Astrocyte (in vitro differentiated cells and primary cell): ENCODE measurements at regions not wholly inside any gene's neighbourhood (a gene's known extent, or its start where the extent isn't known, plus 50 kb on each side); places are given as distances from the start of the nearest gene placed in this dataset.

Source experiments
- DNase-seq: peaks from one replicate; pipeline ENCODE4 v3.0.0-alpha.2; 2010; ENCODE audit warnings: low read depth
- FAIRE-seq: peaks from 2 replicates; lab custom pipeline; 2011; peaks lifted over from hg19 to GRCh38; lab: Jason Lieb, UNC
- H2AFZ ChIP-seq: 2 replicates; pipeline ENCODE4 v1.6.0; 2012; ENCODE audit warnings: low read depth, low read length, inconsistent platforms
- H3K27ac ChIP-seq: 2 replicates; pipeline ENCODE4 v1.5.1; 2011; ENCODE audit warnings: low read depth, low read length, inconsistent platforms
- H3K27me3 ChIP-seq: 2 replicates; pipeline ENCODE4 v1.6.0; 2011; ENCODE audit warnings: low read length, inconsistent platforms; ENCODE audit not compliant: insufficient read depth
- H3K36me3 ChIP-seq: 2 replicates; pipeline ENCODE4 v1.5.1; 2011; ENCODE audit warnings: low read length, inconsistent platforms; ENCODE audit not compliant: insufficient read depth
- H3K4me1 ChIP-seq: 2 replicates; pipeline ENCODE4 v1.5.1; 2011; ENCODE audit warnings: low read length, inconsistent platforms; ENCODE audit not compliant: insufficient read depth
- H3K4me2 ChIP-seq: 2 replicates; pipeline ENCODE4 v1.6.0; 2012; ENCODE audit warnings: low read length, inconsistent platforms
- H3K4me3 ChIP-seq: 2 replicates; pipeline ENCODE4 v1.5.1; 2011; ENCODE audit warnings: low read depth, mild to moderate bottlenecking, low read length, inconsistent platforms; ENCODE audit not compliant: insufficient read depth
- H3K79me2 ChIP-seq: 2 replicates; pipeline ENCODE4 v1.6.0; 2012; ENCODE audit warnings: mild to moderate bottlenecking, low read length, inconsistent platforms; ENCODE audit not compliant: insufficient read depth
- H3K9ac ChIP-seq: 2 replicates; pipeline ENCODE4 v1.6.0; 2012; ENCODE audit warnings: mild to moderate bottlenecking, low read length, inconsistent platforms
- H3K9me3 ChIP-seq: 2 replicates; pipeline ENCODE4 v1.5.1; 2012; ENCODE audit warnings: low read depth, mild to moderate bottlenecking, low read length, inconsistent platforms; ENCODE audit not compliant: insufficient read depth
- H4K20me1 ChIP-seq: 2 replicates; pipeline ENCODE4 v1.6.0; 2012; ENCODE audit warnings: low read length, inconsistent platforms; ENCODE audit not compliant: insufficient read depth
- H3K27ac Mint-ChIP-seq: one replicate; pipeline ENCODE4 v1.8.0; 2021; ENCODE audit warnings: mild to moderate bottlenecking, mixed read lengths; ENCODE audit not compliant: unreplicated experiment
- H3K27me3 Mint-ChIP-seq: one replicate; pipeline ENCODE4 v1.8.0; 2021; ENCODE audit warnings: low read depth, mixed read lengths; ENCODE audit not compliant: unreplicated experiment
- H3K36me3 Mint-ChIP-seq: one replicate; pipeline ENCODE4 v1.8.0; 2021; ENCODE audit warnings: low read depth, mixed read lengths; ENCODE audit not compliant: unreplicated experiment
- H3K4me1 Mint-ChIP-seq: one replicate; pipeline ENCODE4 v1.8.0; 2021; ENCODE audit warnings: low read depth, mixed read lengths; ENCODE audit not compliant: unreplicated experiment
- H3K4me3 Mint-ChIP-seq: one replicate; pipeline ENCODE4 v1.8.0; 2021; ENCODE audit warnings: mild to moderate bottlenecking, moderate library complexity, mixed read lengths; ENCODE audit not compliant: unreplicated experiment
- H3K9me3 Mint-ChIP-seq: one replicate; pipeline ENCODE4 v1.8.0; 2021; ENCODE audit warnings: mild to moderate bottlenecking, mixed read lengths; ENCODE audit not compliant: unreplicated experiment
- CTCF ChIP-seq: IDR thresholded peaks from 2 replicates; pipeline ENCODE4 v1.5.1; 2011; ENCODE audit warnings: low read depth, mild to moderate bottlenecking, inconsistent platforms, low read length, moderate library complexity; ENCODE audit not compliant: insufficient read depth
- EZH2 ChIP-seq: IDR thresholded peaks from 2 replicates; pipeline ENCODE4 v1.6.1; 2012; ENCODE audit warnings: mild to moderate bottlenecking, low read length, inconsistent platforms; ENCODE audit not compliant: insufficient read depth

GRCh38 chr12:22967171-22967570 lies 342.2 kb downstream of the ETNK1 start:
- Histone ChIP-seq H3K9me3 (no peaks in the 10 kb centered on the region), H3K36me3 (no peaks in the 10 kb centered on the region), H3K27me3 (no peaks in the 10 kb centered on the region), H3K4me1 (no peaks in the 10 kb centered on the region), H3K9ac (no peak overlapping the region), H3K27ac (no peak overlapping the region), H3K4me2 (no peak overlapping the region), H4K20me1 (no peaks in the 10 kb centered on the region), H3K79me2 (no peaks in the 10 kb centered on the region), H2AFZ (no peak overlapping the region), H3K4me3 (no peak overlapping the region)
- Mint-ChIP-seq H3K4me3 (no peak overlapping the region), H3K36me3 (no peaks in the 10 kb centered on the region), H3K4me1 (no peaks in the 10 kb centered on the region), H3K27me3 (peaks cover 2% of the 10 kb centered on the region), H3K27ac (no peak overlapping the region), H3K9me3 (no peaks in the 10 kb centered on the region)
- TF ChIP-seq CTCF: no peak
- no peak for TF ChIP-seq EZH2
- DNase-seq (no peak), FAIRE-seq (no peak)

DNA sequence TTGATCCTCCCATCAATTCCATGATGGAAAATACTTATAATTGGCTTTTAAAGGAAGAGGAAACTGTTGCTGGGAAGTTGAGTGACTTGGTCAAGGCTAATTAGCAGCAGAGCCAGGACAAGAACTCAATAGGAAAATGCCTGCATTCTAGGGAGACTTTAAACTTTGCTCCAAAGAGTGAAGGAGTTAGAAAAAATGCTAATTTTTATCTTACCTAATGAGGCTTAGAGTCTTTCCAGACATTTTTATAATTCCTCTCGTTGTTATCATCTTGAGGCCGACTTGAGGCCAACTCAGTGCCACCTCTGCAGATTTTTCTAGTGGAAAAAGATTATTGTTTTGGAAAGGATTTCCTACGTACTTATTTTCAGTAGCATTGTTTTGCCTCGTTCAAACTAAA lies 344.6 kb downstream of the ETNK1 start:
- Histone ChIP-seq H3K9me3 (no peaks in the 10 kb centered on the region), H3K4me3 (no peak overlapping the region), H3K4me1 (no peaks in the 10 kb centered on the region), H3K36me3 (no peaks in the 10 kb centered on the region), H3K79me2 (no peaks in the 10 kb centered on the region), H3K27me3 (no peaks in the 10 kb centered on the region), H2AFZ (no peak overlapping the region), H3K9ac (no peak overlapping the region), H3K27ac (no peak overlapping the region), H3K4me2 (no peak overlapping the region), H4K20me1 (no peaks in the 10 kb centered on the region)
- H3K4me1 Mint-ChIP-seq: peaks cover 7% of the 10 kb centered on the region
- peak; percentile 53 for DNase-seq
- peaks cover 2% of the 10 kb centered on the region for H3K27me3 Mint-ChIP-seq
- H3K9me3 Mint-ChIP-seq: no peaks in the 10 kb centered on the region
- no peaks in the 10 kb centered on the region for H3K36me3 Mint-ChIP-seq
- no peak overlapping the region for H3K27ac Mint-ChIP-seq
- H3K4me3 Mint-ChIP-seq: no peak overlapping the region
- TF ChIP-seq CTCF (no peak), EZH2 (no peak)
- no peak for FAIRE-seq

DNA sequence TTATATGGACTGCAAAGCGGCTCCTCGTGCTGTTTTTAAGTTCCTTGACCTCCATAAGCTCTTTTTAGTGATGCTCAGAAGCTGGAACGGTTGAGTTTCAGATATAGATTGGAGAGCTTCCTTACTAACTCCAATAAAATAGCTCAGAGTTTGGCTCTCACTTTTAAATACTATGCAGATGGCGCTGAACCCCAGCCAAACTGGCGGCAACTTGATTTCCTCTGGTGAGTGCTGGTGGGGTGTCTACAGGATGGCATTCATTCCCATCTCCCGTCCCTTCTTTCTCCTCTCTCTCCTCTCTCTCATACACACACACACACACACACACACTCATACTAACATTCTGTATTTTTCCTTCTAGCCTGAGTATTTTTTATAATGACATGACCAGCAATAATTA lies 346.3 kb downstream of the ETNK1 start:
- Histone ChIP-seq H3K36me3 (no peaks in the 10 kb centered on the region), H3K79me2 (no peaks in the 10 kb centered on the region), H3K4me3 (no peak overlapping the region), H3K27me3 (no peaks in the 10 kb centered on the region), H3K4me2 (no peak overlapping the region), H4K20me1 (no peaks in the 10 kb centered on the region), H3K9me3 (no peaks in the 10 kb centered on the region), H3K9ac (no peak overlapping the region), H3K27ac (no peak overlapping the region), H3K4me1 (no peaks in the 10 kb centered on the region), H2AFZ (no peak overlapping the region)
- no peak overlapping the region for H3K27ac Mint-ChIP-seq
- H3K4me3 Mint-ChIP-seq: no peak overlapping the region
- H3K9me3 Mint-ChIP-seq: no peaks in the 10 kb centered on the region
- DNase-seq (no peak), FAIRE-seq (no peak)
- H3K27me3 Mint-ChIP-seq: peaks cover 2% of the 10 kb centered on the region
- peaks cover 17% of the 10 kb centered on the region for H3K4me1 Mint-ChIP-seq
- no peaks in the 10 kb centered on the region for H3K36me3 Mint-ChIP-seq
- TF ChIP-seq EZH2: no peak
- no peak for TF ChIP-seq CTCF
